IMR-90 (cell line): ENCODE measurements at regions not wholly inside any gene's neighbourhood (a gene's known extent, or its start where the extent isn't known, plus 50 kb on each side); places are given as distances from the start of the nearest gene placed in this dataset.
"Not testable (repeated sequence)": the region's sequence is repeated elsewhere in the genome, so short reads cannot be mapped to it uniquely, and the experiment has no call there.

Experiments
- ATAC-seq: fragments of 200-7000 bp; cut with Tn5 transposase; 2 replicates; pipeline ENCODE4 v1.9.1; 2020; ENCODE audit warnings: low read depth, mild to moderate bottlenecking, moderate library complexity
- BruUV-seq: library from RNA; stranded (reverse); fragments of 400-500 nt; replicated peaks from 2 replicates; lab custom pipeline; 2021; lab: Mats Ljungman, UMichigan
- CTCF ChIA-PET: fragments of 300-600 bp; formaldehyde crosslinking; extraction: SDS; loops from one replicate; lab custom pipeline; 2021; ENCODE audit warnings: antibody characterized with exemption; lab: Yijun Ruan, JAX
- POLR2A ChIA-PET: fragments of 300-600 bp; sonication (Branson Sonifier 250); formaldehyde crosslinking; loops from one replicate; lab custom pipeline; 2022; ENCODE audit warnings: antibody characterized with exemption; ENCODE audit not compliant: unreplicated experiment; lab: Charles Lee
- DNase-seq: peaks from one replicate; pipeline ENCODE4 v3.0.0; 2013
- H2AFZ ChIP-seq: replicated peaks from 2 replicates; pipeline ENCODE3; 2013; ENCODE audit warnings: low read length, mild to moderate bottlenecking; ENCODE audit not compliant: poor library complexity
- H2AK5ac ChIP-seq: 2 replicates; pipeline ENCODE4 v1.6.1; 2013; ENCODE audit warnings: low read depth, low read length, inconsistent platforms
- H2AK9ac ChIP-seq: replicated peaks from 2 replicates; pipeline ENCODE3; 2013; ENCODE audit warnings: mild to moderate bottlenecking, low read depth, low read length, moderate library complexity; ENCODE audit not compliant: poor library complexity
- H2BK120ac ChIP-seq: 2 replicates; pipeline ENCODE4 v1.6.1; 2013; ENCODE audit warnings: low read depth, low read length, inconsistent platforms
- H2BK15ac ChIP-seq: 3 replicates; pipeline ENCODE4 v1.6.1; 2013; ENCODE audit warnings: low read depth, low read length, inconsistent platforms
- H2BK20ac ChIP-seq: 2 replicates; pipeline ENCODE4 v1.6.1; 2013; ENCODE audit warnings: low read depth, mild to moderate bottlenecking, inconsistent platforms, low read length, moderate library complexity
- H2BK5ac ChIP-seq: 2 replicates; pipeline ENCODE4 v1.6.1; 2013; ENCODE audit warnings: mild to moderate bottlenecking, low read depth, low read length, inconsistent platforms; ENCODE audit not compliant: poor library complexity, severe bottlenecking
- H3K14ac ChIP-seq: replicated peaks from 2 replicates; pipeline ENCODE4 v1.6.1; 2013; ENCODE audit warnings: low read depth, low read length, inconsistent platforms
- H3K18ac ChIP-seq: 2 replicates; pipeline ENCODE4 v1.6.1; 2013; ENCODE audit warnings: low read depth, low read length, control low read depth
- H3K23ac ChIP-seq: 2 replicates; pipeline ENCODE4 v1.6.1; 2013; ENCODE audit warnings: low read depth, low read length, inconsistent platforms
- H3K27ac ChIP-seq: 2 replicates; pipeline ENCODE4 v1.5.1; 2013; ENCODE audit warnings: mild to moderate bottlenecking, control low read depth, low read length; ENCODE audit not compliant: insufficient read depth
- H3K27me3 ChIP-seq: 2 replicates; pipeline ENCODE4 v1.6.1; 2013; ENCODE audit warnings: low read length; ENCODE audit not compliant: control insufficient read depth, insufficient read depth
- H3K36me3 ChIP-seq: 2 replicates; pipeline ENCODE4 v1.6.1; 2013; ENCODE audit warnings: low read length, mixed read lengths; ENCODE audit not compliant: control insufficient read depth, insufficient read depth
- H3K4ac ChIP-seq: 2 replicates; pipeline ENCODE4 v1.6.1; 2013; ENCODE audit warnings: low read depth, low read length, inconsistent platforms
- H3K4me1 ChIP-seq: 2 replicates; pipeline ENCODE4 v1.6.1; 2013; ENCODE audit warnings: low read length, mixed read lengths; ENCODE audit not compliant: control insufficient read depth, insufficient read depth
- H3K4me2 ChIP-seq: 2 replicates; pipeline ENCODE4 v1.6.1; 2013; ENCODE audit warnings: low read depth, mild to moderate bottlenecking, control low read depth, low read length, moderate library complexity
- H3K4me3 ChIP-seq: 2 replicates; pipeline ENCODE4 v1.5.1; 2013; ENCODE audit warnings: low read depth, mild to moderate bottlenecking, control low read depth, low read length, moderate library complexity; ENCODE audit not compliant: insufficient read depth
- H3K56ac ChIP-seq: 2 replicates; pipeline ENCODE4 v1.6.1; 2013; ENCODE audit warnings: low read length, inconsistent platforms; ENCODE audit not compliant: insufficient read depth; ENCODE audit errors: extremely low read depth
- H3K79me1 ChIP-seq, 2 experiments: 2 replicates each; pipeline ENCODE4 v1.6.1; 2013; ENCODE audit warnings: low read length in 2 of 2, inconsistent platforms in 1 of 2, low read depth in 1 of 2
- H3K9ac ChIP-seq: 2 replicates; pipeline ENCODE4 v1.6.1; 2013; ENCODE audit warnings: low read depth, low read length, control low read depth
- H3K9me1 ChIP-seq: 2 replicates; pipeline ENCODE4 v1.6.1; 2013; ENCODE audit warnings: low read length, inconsistent platforms; ENCODE audit not compliant: insufficient read depth
- H3K9me3 ChIP-seq: 2 replicates; pipeline ENCODE4 v1.6.1; 2013; ENCODE audit warnings: low read length; ENCODE audit not compliant: control insufficient read depth, insufficient read depth
- H4K20me1 ChIP-seq: 2 replicates; pipeline ENCODE4 v1.6.1; 2013; ENCODE audit warnings: low read length, inconsistent platforms; ENCODE audit not compliant: insufficient read depth
- H4K5ac ChIP-seq: 2 replicates; pipeline ENCODE4 v1.6.1; 2013; ENCODE audit warnings: mild to moderate bottlenecking, low read depth, low read length, control low read depth
- H4K8ac ChIP-seq, 2 experiments: 2 replicates each; pipeline ENCODE4 v1.6.1; 2013; ENCODE audit warnings: low read depth in 2 of 2, low read length in 2 of 2, control low read depth in 1 of 2, inconsistent platforms in 1 of 2
- H4K91ac ChIP-seq: 2 replicates; pipeline ENCODE4 v1.6.1; 2013; ENCODE audit warnings: low read depth, low read length, inconsistent platforms; ENCODE audit not compliant: insufficient read depth
- WGBS, 2 experiments: methylation state at CpG; one replicate each; pipeline versions ENCODE4 v1.1.5 to v1.1.7; 2013; ENCODE audit warnings: missing lambda C conversion rate in 2 of 2; ENCODE audit not compliant: insufficient read length in 1 of 2; ENCODE audit errors: extremely low coverage in 2 of 2; 5-methylcytosine and 5-hydroxymethylcytosine counted together
- dilution Hi-C: fragments of 300-500 bp; cut with HindIII; formaldehyde crosslinking; loops from one replicate; pipeline ENCODE4 v1.14.3; 2018; ENCODE audit warnings: low sequenced_read_pairs; ENCODE audit not compliant: unreplicated experiment
- in situ Hi-C: fragments of 300-500 bp; cut with MboI; formaldehyde crosslinking; loops from 3 replicates; pipeline ENCODE4 v1.14.3; 2019; ENCODE audit warnings: low sequenced_read_pairs, inconsistent platforms, mixed read lengths
- intact Hi-C: fragments of 100-400 bp; cut with micrococcal nuclease; formaldehyde crosslinking; loops from 2 replicates; pipeline ENCODE4 v1.10.0; 2022

DNA sequence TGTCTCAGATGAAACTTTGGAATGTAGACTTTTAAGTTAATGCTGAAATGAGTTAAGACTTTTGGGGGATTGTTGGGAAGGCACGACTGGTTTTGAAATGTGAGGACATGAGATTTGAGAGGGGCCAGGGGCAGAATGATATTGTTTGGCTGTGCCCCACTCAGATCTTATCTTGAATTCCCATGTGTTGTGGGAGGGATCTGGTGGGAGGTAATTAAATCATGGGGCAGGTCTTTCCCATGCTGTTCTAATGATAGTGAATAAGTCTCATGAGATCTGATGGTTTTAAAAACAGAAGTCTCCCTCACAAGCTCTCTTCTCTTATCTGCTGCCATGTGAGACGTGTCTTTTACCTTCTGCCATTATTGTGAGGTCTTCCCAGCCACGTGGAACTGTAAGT lies 127.6 kb upstream of the MGAT4C start:
- H3K9me3 ChIP-seq, intact Hi-C loops, H3K18ac ChIP-seq, H3K36me3 ChIP-seq, H2BK5ac ChIP-seq, H4K20me1 ChIP-seq, H3K14ac ChIP-seq, H3K27ac ChIP-seq, POLR2A ChIA-PET, H2AK9ac ChIP-seq, H2AFZ ChIP-seq, H3K4me2 ChIP-seq, dilution Hi-C loops, DNase-seq, H3K4me3 ChIP-seq, H2BK15ac ChIP-seq, H3K56ac ChIP-seq, H3K9ac ChIP-seq, H2BK120ac ChIP-seq, H3K23ac ChIP-seq, H3K4me1 ChIP-seq, CTCF ChIA-PET, H3K27me3 ChIP-seq, BruUV-seq, H4K5ac ChIP-seq, in situ Hi-C loops, ATAC-seq, H4K8ac ChIP-seq, H2BK20ac ChIP-seq, H3K79me1 ChIP-seq, H2AK5ac ChIP-seq, H4K91ac ChIP-seq, H3K9me1 ChIP-seq, H3K4ac ChIP-seq: not testable (repeated sequence)
- no CpG with 5 or more reads among the region's 3 CpGs for WGBS, 2 experiments
